ENCODE measurements at regions not wholly inside any gene's neighbourhood (a gene's known extent, or its start where the extent isn't known, plus 50 kb on each side); places are given as distances from the start of the nearest gene placed in this dataset.

DNA sequence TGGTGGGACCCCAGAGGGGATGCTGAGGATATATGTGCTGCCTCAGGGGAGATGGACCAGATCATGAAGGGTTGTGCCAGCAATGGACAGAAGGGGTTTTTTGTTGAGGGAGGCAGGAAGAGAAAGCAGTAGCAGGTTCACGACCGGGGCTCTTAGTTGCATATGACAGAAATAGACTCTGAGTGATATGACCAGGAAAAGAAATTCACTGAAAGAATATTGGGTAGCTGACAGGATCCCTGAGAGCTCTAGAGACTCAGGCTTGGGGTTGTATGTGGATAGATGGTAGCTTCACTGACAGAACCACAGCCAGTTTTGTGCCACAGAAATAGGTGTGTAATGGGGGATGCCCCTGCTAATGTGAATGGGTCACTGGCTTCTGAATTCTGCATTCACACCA lies 241.6 kb downstream of the ZNF621 start:
- no peak overlapping the region for H3K4me3 ChIP-seq (ENCODE audit: low read length in 2 of 2)
- H3K27me3 ChIP-seq (ENCODE audit: control insufficient read depth in 1 of 2, insufficient read depth in 2 of 2, low read length in 2 of 2): no peaks in the 10 kb centered on the region
- H3K4me1 ChIP-seq (ENCODE audit: control insufficient read depth, insufficient read depth, low read length): peaks cover 3% of the 10 kb centered on the region
- no peak overlapping the region for H3K27ac ChIP-seq (ENCODE audit: low read length)
- H3K9ac ChIP-seq (ENCODE audit: low read length in 2 of 2): no peak overlapping the region
- no peaks in the 10 kb centered on the region for H3K36me3 ChIP-seq (ENCODE audit: control insufficient read depth in 2 of 2, insufficient read depth in 2 of 2, low read length in 2 of 2)
- peaks cover 0 to 2% of the 10 kb centered on the region in 2 donors for H3K9me3 ChIP-seq (ENCODE audit: control insufficient read depth in 2 of 2, low read length in 2 of 2)

DNA sequence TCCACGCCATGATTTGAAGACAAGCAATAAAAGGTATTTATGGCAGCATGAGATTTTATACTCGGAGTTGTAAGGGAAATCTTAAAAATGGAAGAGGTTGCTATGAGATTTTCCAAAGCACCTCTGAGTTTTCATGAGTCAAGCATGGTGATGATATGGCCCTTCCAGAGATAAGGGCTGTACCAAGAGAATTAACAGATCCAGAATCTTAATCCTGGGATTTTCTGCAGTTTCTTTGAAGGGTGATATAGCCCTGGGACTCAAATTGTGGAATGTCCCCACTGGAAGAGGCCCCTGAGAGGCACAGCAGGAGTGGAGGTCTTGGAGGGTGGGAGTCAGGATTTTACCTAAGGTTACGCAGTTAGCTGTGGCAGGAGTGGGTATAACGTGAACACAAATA lies 243.3 kb downstream of the ZNF621 start:
- no peak overlapping the region for H3K27ac ChIP-seq (ENCODE audit: low read length)
- H3K27me3 ChIP-seq (ENCODE audit: control insufficient read depth in 1 of 2, insufficient read depth in 2 of 2, low read length in 2 of 2): no peaks in the 10 kb centered on the region
- H3K9ac ChIP-seq (ENCODE audit: low read length in 2 of 2): no peak overlapping the region
- no peaks in the 10 kb centered on the region for H3K36me3 ChIP-seq (ENCODE audit: control insufficient read depth in 2 of 2, insufficient read depth in 2 of 2, low read length in 2 of 2)
- H3K4me3 ChIP-seq (ENCODE audit: low read length in 2 of 2): no peak overlapping the region
- H3K9me3 ChIP-seq (ENCODE audit: control insufficient read depth in 2 of 2, low read length in 2 of 2): no peaks in the 10 kb centered on the region
- H3K4me1 ChIP-seq (ENCODE audit: control insufficient read depth, insufficient read depth, low read length): peaks cover 3% of the 10 kb centered on the region

DNA sequence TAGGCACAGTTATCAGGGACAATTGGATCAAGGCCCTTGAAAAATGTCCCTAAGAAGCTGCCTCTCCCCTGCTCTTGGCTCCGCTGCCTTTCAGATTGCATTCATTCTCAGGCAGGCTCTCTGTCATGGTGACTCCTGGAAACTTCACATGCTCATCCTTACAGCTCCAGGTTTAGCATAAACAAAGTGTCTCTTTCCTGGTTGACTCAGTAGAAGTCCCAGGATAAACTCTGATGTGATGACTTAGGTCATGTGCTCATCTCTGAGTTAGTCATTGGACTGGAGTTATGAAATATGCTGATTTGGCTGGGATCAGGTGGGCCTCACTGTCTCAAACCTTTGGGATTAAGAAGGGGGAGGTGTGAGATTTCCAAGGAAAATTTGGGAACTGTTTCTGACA lies 243.8 kb downstream of the ZNF621 start:
- Histone ChIP-seq H3K4me1 (ENCODE audit: control insufficient read depth, insufficient read depth, low read length) (peaks cover 3% of the 10 kb centered on the region), H3K27ac (ENCODE audit: low read length) (no peak overlapping the region), H3K9ac (ENCODE audit: low read length in 2 of 2) (no peak overlapping the region), H3K27me3 (ENCODE audit: control insufficient read depth in 1 of 2, insufficient read depth in 2 of 2, low read length in 2 of 2) (no peaks in the 10 kb centered on the region), H3K9me3 (ENCODE audit: control insufficient read depth in 2 of 2, low read length in 2 of 2) (no peaks in the 10 kb centered on the region), H3K36me3 (ENCODE audit: control insufficient read depth in 2 of 2, insufficient read depth in 2 of 2, low read length in 2 of 2) (no peaks in the 10 kb centered on the region), H3K4me3 (ENCODE audit: low read length in 2 of 2) (no peak overlapping the region)

DNA sequence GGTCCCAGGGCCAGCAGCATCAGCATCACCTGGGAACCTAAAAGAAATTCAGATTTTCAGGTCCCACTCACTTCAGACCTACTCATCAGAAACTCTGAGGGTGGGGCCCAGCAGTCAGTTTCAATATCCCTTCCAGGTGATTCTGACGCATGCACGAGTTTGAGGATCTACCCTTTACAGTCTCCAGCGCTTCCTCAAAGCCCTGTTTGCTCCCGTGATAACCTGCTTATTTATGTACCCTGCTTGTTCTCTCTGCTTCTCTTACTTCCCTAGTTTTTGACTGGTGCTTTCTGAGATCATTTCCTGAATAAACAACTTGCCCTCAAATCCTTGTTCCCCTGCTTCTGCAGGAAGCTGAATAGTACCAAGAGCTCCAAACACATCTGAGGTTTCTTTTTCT lies 245.3 kb downstream of the ZNF621 start:
- Histone ChIP-seq H3K9ac (ENCODE audit: low read length in 2 of 2) (no peak overlapping the region), H3K27me3 (ENCODE audit: control insufficient read depth in 1 of 2, insufficient read depth in 2 of 2, low read length in 2 of 2) (no peaks in the 10 kb centered on the region), H3K27ac (ENCODE audit: low read length) (no peak overlapping the region), H3K36me3 (ENCODE audit: control insufficient read depth in 2 of 2, insufficient read depth in 2 of 2, low read length in 2 of 2) (no peaks in the 10 kb centered on the region), H3K4me3 (ENCODE audit: low read length in 2 of 2) (no peak overlapping the region), H3K9me3 (ENCODE audit: control insufficient read depth in 2 of 2, low read length in 2 of 2) (no peaks in the 10 kb centered on the region), H3K4me1 (ENCODE audit: control insufficient read depth, insufficient read depth, low read length) (peaks cover 3% of the 10 kb centered on the region)

DNA sequence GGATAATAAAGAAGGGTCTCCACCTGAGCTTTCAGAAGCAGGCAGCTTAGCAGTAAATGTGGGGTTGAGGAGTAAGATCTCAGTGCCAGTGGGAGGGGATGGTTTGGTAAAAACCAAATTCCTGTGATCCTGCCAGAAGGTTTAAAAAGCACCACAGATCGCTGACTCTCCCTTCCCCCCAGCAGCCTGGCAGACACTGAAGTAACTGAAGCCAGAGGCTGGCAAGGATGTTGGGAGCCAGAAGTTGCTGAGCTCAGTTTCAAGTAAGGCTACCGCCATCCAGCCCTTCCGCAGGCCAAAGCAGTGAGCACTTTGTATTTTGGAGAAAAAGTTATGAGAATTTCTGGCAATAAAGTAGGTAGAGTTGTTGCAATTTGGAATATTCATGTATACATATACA lies 246.4 kb downstream of the ZNF621 start:
- H3K4me1 ChIP-seq (ENCODE audit: control insufficient read depth, insufficient read depth, low read length): peaks cover 3% of the 10 kb centered on the region
- H3K27me3 ChIP-seq (ENCODE audit: control insufficient read depth in 1 of 2, insufficient read depth in 2 of 2, low read length in 2 of 2): no peaks in the 10 kb centered on the region
- H3K9ac ChIP-seq (ENCODE audit: low read length in 2 of 2): no peak overlapping the region
- no peak overlapping the region for H3K4me3 ChIP-seq (ENCODE audit: low read length in 2 of 2)
- H3K27ac ChIP-seq (ENCODE audit: low read length): no peak overlapping the region
- H3K9me3 ChIP-seq (ENCODE audit: control insufficient read depth in 2 of 2, low read length in 2 of 2): no peaks in the 10 kb centered on the region
- H3K36me3 ChIP-seq (ENCODE audit: control insufficient read depth in 2 of 2, insufficient read depth in 2 of 2, low read length in 2 of 2): no peaks in the 10 kb centered on the region

DNA sequence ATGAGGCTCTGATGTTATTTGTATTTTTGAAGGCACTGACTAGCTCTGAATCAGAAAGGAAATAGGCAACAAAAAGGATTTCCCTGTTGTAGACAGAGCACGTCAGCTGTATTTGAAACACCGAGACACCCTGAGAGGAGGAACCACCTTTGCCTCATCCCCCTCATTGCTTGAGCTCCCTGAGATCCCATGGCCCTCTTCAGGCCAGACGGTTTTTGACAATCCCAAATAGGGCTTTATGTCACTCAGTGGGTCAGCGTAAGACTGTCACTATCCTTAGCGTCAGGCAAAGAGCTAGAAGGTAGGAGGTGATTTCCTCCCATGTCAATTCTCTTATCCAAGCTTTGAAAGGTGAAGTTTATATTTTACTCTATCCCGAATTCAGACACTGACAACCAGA lies 254.3 kb downstream of the ZNF621 start:
- Histone ChIP-seq H3K27ac (ENCODE audit: low read length) (no peak overlapping the region), H3K9ac (ENCODE audit: low read length in 2 of 2) (no peak overlapping the region), H3K4me3 (ENCODE audit: low read length in 2 of 2) (no peak overlapping the region), H3K27me3 (ENCODE audit: control insufficient read depth in 1 of 2, insufficient read depth in 2 of 2, low read length in 2 of 2) (no peaks in the 10 kb centered on the region), H3K4me1 (ENCODE audit: control insufficient read depth, insufficient read depth, low read length) (peaks cover 17% of the 10 kb centered on the region), H3K36me3 (ENCODE audit: control insufficient read depth in 2 of 2, insufficient read depth in 2 of 2, low read length in 2 of 2) (no peaks in the 10 kb centered on the region), H3K9me3 (ENCODE audit: control insufficient read depth in 2 of 2, low read length in 2 of 2) (no peaks in the 10 kb centered on the region)

DNA sequence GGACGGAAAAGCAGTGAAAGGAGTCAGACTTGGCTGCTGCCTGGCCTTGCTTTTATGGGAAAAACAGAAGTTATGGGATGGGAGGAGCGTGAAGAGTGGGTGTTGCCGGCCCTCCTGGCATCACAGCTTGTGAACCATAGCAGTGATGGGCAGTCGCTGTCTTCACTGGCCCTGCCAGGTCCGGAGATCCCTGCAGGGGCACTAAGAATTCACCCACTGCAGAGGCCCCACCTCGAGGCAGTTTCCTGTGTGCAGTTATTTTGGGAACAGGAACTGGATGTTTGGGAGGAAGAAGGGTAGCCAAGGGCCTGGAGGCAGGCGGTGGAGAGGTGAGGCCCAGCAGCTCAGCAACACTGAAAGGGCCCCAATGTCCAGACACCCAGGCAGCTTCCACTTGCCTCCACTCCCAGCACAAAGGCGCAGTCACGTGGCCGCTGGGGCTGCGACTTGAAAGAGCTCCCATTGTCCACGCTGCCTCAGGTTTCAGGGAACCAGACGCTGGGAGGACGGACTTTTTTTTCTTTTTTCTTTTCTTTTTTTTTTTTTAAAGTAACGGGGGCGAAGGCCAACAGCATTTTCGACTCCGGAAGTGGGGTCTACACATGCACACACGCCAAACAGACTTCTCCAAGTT lies 255.6 kb downstream of the ZNF621 start:
- H3K4me1 ChIP-seq (ENCODE audit: control insufficient read depth, insufficient read depth, low read length): peaks cover 17% of the 10 kb centered on the region
- no peak overlapping the region for H3K9ac ChIP-seq (ENCODE audit: low read length in 2 of 2)
- H3K4me3 ChIP-seq (ENCODE audit: low read length in 2 of 2): peak overlapping the region in 1 of 2 donors; percentile 57
- no peaks in the 10 kb centered on the region for H3K36me3 ChIP-seq (ENCODE audit: control insufficient read depth in 2 of 2, insufficient read depth in 2 of 2, low read length in 2 of 2)
- no peaks in the 10 kb centered on the region for H3K27me3 ChIP-seq (ENCODE audit: control insufficient read depth in 1 of 2, insufficient read depth in 2 of 2, low read length in 2 of 2)
- no peaks in the 10 kb centered on the region for H3K9me3 ChIP-seq (ENCODE audit: control insufficient read depth in 2 of 2, low read length in 2 of 2)
- peak overlapping the region; percentile 58 for H3K27ac ChIP-seq (ENCODE audit: low read length)

DNA sequence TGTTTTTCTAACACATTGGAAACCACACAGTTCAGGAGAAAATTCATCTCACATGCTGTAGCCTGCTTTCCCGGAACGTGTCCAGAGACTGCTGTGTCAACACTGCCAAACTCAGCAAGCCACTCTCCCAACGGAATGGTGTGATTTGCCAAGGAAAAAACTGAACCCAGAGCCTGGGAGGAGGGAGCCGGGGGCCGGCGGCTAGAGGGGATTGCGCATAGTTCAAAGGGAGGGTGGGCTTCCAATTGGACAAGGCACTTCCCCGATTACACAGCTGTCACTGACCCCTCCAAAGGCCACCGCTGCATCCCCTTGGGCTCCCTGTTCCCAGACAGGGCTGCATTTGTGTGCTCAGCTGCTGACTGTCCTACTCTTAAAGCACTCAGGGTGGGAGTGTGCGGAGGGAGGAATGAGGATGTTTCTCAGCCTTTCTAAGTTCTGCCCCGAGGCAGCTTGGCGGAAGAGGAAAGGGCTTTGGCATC lies 256.2 kb downstream of the ZNF621 start:
- Histone ChIP-seq H3K27me3 (ENCODE audit: control insufficient read depth in 1 of 2, insufficient read depth in 2 of 2, low read length in 2 of 2) (no peaks in the 10 kb centered on the region), H3K4me3 (ENCODE audit: low read length in 2 of 2) (peak overlapping the region in 1 of 2 donors; percentile 57), H3K9me3 (ENCODE audit: control insufficient read depth in 2 of 2, low read length in 2 of 2) (no peaks in the 10 kb centered on the region), H3K4me1 (ENCODE audit: control insufficient read depth, insufficient read depth, low read length) (peaks cover 17% of the 10 kb centered on the region), H3K9ac (ENCODE audit: low read length in 2 of 2) (no peak overlapping the region), H3K36me3 (ENCODE audit: control insufficient read depth in 2 of 2, insufficient read depth in 2 of 2, low read length in 2 of 2) (no peaks in the 10 kb centered on the region), H3K27ac (ENCODE audit: low read length) (peak overlapping the region; percentile 58)

DNA sequence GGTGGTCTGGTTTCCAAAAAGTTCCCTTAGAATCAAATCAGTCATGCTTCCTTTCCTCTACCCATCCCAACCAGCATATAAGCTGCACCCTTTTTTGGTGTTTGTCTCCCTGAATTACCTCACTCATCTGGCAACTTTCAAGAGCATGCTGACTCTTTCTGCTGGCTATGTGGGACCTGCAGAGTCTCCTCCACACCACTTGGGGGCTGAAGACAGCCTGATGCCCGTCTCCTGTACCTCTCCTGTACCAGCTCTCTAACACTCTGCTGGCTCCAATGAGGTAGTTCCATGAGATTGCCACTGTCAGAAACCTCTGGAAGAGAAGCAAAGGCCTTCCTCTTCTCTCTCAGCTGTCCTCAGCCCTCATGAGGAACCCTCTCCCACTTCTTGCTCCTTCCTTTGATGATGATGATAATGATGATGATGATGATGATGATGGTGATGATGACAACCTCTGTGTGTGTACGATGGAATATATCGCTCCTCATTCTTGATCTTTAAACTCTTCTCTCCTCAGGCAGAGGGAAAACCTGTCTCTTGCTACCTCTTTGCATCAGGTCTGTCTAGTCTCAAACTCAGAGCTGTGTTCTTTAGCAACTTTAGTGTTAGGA lies 257.5 kb downstream of the ZNF621 start:
- H3K9me3 ChIP-seq (ENCODE audit: control insufficient read depth in 2 of 2, low read length in 2 of 2): no peaks in the 10 kb centered on the region
- H3K27me3 ChIP-seq (ENCODE audit: control insufficient read depth in 1 of 2, insufficient read depth in 2 of 2, low read length in 2 of 2): no peaks in the 10 kb centered on the region
- H3K36me3 ChIP-seq (ENCODE audit: control insufficient read depth in 2 of 2, insufficient read depth in 2 of 2, low read length in 2 of 2): no peaks in the 10 kb centered on the region
- no peak overlapping the region for H3K9ac ChIP-seq (ENCODE audit: low read length in 2 of 2)
- peaks cover 17% of the 10 kb centered on the region for H3K4me1 ChIP-seq (ENCODE audit: control insufficient read depth, insufficient read depth, low read length)
- no peak overlapping the region for H3K4me3 ChIP-seq (ENCODE audit: low read length in 2 of 2)
- no peak overlapping the region for H3K27ac ChIP-seq (ENCODE audit: low read length)

DNA sequence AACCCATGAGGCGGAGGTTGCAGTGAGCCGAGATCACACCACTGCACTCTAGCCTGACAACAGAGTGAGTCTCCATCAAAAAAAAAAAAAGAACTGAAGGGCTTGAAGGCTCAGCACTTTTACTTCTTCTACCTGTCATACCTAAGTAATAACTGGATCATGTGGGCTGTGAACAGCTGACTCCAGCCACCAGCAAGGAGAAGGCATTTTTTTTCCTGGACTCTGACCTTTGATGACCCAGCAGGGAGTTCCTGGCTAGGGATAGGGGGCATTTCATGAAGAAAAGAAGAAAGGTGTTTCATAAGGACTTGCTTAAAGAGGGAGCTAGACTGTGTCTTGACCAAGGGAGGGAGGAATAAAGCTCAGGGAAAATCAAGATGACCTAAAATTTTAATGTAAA lies 266.0 kb downstream of the ZNF621 start:
- Histone ChIP-seq H3K4me3 (ENCODE audit: low read length in 2 of 2) (no peak overlapping the region), H3K4me1 (ENCODE audit: control insufficient read depth, insufficient read depth, low read length) (no peaks in the 10 kb centered on the region), H3K36me3 (ENCODE audit: control insufficient read depth in 2 of 2, insufficient read depth in 2 of 2, low read length in 2 of 2) (no peaks in the 10 kb centered on the region), H3K27me3 (ENCODE audit: control insufficient read depth in 1 of 2, insufficient read depth in 2 of 2, low read length in 2 of 2) (no peaks in the 10 kb centered on the region), H3K27ac (ENCODE audit: low read length) (no peak overlapping the region), H3K9me3 (ENCODE audit: control insufficient read depth in 2 of 2, low read length in 2 of 2) (peaks cover 3 to 7% of the 10 kb centered on the region in 2 donors), H3K9ac (ENCODE audit: low read length in 2 of 2) (no peak overlapping the region)

DNA sequence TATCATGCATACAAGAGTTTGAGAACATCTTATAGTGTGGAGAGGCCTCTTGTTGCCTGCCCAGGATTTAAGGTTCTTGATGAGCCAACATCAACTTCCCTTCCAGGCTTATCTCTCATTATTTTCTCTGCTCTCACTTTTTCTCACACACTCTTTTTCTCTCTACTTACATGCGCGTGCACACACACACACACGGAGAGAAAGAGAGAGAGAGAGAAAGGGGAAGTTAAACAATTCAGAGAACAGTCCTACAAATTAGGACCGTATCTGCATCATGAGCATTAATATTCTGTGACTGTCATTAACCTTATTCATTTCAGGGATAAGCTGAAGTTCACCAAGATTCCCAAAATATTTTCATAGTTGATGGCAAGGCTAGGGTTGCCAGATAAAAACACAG lies 269.0 kb downstream of the ZNF621 start:
- Histone ChIP-seq H3K27me3 (ENCODE audit: control insufficient read depth in 1 of 2, insufficient read depth in 2 of 2, low read length in 2 of 2) (no peaks in the 10 kb centered on the region), H3K9me3 (ENCODE audit: control insufficient read depth in 2 of 2, low read length in 2 of 2) (peaks cover 3 to 7% of the 10 kb centered on the region in 2 donors), H3K9ac (ENCODE audit: low read length in 2 of 2) (no peak overlapping the region), H3K36me3 (ENCODE audit: control insufficient read depth in 2 of 2, insufficient read depth in 2 of 2, low read length in 2 of 2) (no peaks in the 10 kb centered on the region), H3K27ac (ENCODE audit: low read length) (no peak overlapping the region), H3K4me3 (ENCODE audit: low read length in 2 of 2) (no peak overlapping the region), H3K4me1 (ENCODE audit: control insufficient read depth, insufficient read depth, low read length) (no peaks in the 10 kb centered on the region)
